ENCODE measurements at regions not wholly inside any gene's neighbourhood (a gene's known extent, or its start where the extent isn't known, plus 50 kb on each side); places are given as distances from the start of the nearest gene placed in this dataset.

- no peak for DNase-seq
These were observed 211.6 kb downstream of the ADAM29 start for GRCh38 chr4:175129797-175130196.

- DNase-seq = no peak
These were observed 221.0 kb downstream of the ADAM29 start for GRCh38 chr4:175139205-175139604.

- no peak for DNase-seq
These were observed 225.0 kb downstream of the ADAM29 start for GRCh38 chr4:175143116-175143515.

GRCh38 chr4:175146799-175147198 is 228.6 kb downstream of the ADAM29 start:
- DNase-seq = no peak

- no peak for DNase-seq
These were observed 229.1 kb downstream of the ADAM29 start for GRCh38 chr4:175147233-175147632.

GRCh38 chr4:175166020-175166419 is 247.9 kb downstream of the ADAM29 start:
- no peak for DNase-seq

GRCh38 chr4:175176710-175177109 is 258.6 kb downstream of the ADAM29 start:
- no peak for DNase-seq

DNA sequence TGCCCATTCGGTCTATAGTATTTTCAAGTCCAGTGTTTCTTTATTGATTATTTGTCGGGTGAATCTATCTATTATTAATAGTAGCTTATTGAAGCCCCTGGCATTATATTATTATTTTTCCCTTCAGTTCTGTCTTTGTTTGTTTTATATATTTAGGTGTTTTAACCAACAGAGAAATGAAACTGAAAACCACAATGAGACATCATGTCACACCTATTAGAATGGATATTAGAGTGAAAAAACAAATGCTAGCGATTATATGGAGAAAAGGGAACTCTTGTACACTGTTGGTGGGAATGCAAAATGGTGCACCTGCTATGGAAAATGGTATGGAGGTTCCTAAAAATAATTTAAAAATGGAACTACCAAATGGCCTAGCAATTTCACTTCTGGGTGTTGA is 272.5 kb downstream of the ADAM29 start:
- DNase-seq = no peak

DNA sequence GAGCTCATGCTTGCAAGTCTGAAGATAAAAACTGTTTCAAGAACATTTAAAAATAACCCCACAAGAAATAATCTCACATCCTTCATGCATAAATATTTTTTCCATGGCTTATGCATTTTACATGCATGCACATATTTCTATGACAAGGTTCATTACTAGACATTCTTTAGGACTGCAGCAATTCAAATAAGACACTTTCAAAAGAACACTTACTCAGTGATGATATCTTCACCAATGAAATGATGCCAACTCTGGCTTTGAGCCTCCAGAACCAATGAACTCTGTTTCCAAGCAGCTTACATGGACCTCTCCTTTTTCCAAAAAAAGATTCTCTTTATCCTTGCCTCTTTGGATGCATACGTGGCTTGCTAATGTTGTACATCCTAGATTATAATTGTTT is 279.9 kb downstream of the ADAM29 start:
- DNase-seq = no peak

DNA sequence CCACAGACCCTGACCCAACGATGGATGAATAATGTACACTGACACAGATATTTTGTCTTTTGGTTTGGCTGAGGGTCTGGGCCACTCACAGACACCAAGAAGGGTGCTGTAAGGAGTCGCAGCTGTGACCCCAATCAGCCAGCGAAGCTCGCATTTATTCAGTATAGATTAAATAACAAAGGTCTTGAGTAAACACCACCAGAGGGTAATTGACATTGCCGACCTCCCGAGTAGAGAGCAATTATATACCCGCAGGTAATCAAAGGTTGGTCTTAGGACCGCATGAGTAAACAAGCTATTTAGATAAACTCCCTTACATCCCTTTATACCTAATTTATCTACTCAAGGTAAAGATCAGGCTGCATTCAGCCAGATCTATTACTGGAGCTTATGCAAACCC is 297.1 kb downstream of the ADAM29 start:
- no peak for DNase-seq

GRCh38 chr4:175215657-175216056 is 297.5 kb downstream of the ADAM29 start:
- DNase-seq = no peak

DNA sequence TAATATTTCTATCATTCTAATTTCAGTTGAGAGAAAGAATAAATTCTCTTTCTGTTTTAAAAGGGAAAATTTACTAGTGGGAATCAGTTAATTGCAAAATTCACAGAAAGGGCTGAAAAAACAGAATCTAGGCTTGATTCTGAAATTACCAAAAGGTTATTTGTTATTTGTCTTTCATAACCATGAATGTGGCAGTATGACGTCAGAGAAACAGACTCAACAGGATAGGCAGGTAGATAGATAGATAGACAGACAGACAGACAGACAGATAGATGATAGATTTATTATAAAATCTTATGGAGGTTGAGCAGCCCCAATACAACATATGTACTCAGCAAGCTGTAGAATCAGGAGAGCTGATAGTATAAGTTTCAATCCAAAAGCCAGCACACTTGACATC is 311.0 kb downstream of the ADAM29 start:
- DNase-seq = no peak

- DNase-seq = no peak
These were observed 316.0 kb downstream of the ADAM29 start for GRCh38 chr4:175234162-175234561.

DNA sequence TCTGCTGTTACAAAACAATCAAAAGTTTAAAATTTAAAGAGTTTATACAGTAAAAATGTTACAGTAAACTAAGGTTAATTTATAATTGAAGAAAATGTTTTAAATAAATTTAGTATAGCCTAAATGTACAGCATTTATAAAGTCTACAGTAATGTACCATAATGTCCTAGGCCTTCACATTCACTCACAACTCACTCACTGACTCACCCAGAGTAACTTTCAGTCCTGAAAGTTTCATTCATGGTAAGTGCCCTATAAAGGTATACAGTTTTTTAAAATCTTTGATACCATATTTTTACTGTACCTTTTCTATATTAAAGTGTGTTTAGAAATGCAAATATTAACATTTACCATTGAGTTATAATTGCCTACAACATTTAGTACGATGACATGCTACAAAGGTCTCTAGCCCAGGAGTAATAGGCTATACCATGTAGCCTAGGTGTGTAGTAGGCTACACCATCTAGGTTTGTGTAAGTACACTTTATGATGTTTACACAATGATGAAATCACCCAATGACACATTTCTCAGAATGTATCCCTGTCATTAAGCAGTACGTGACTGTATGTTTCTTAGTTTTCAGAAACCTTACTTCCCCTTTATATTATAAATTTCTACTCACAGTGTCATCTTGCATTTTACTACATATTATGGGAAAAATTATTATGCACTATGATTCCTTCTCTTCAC is 320.8 kb downstream of the ADAM29 start:
- DNase-seq = no peak

GRCh38 chr4:175246941-175247340 is 328.8 kb downstream of the ADAM29 start:
- no peak for DNase-seq

- DNase-seq = no peak
These were observed 334.5 kb downstream of the ADAM29 start for GRCh38 chr4:175252642-175253041.

DNA sequence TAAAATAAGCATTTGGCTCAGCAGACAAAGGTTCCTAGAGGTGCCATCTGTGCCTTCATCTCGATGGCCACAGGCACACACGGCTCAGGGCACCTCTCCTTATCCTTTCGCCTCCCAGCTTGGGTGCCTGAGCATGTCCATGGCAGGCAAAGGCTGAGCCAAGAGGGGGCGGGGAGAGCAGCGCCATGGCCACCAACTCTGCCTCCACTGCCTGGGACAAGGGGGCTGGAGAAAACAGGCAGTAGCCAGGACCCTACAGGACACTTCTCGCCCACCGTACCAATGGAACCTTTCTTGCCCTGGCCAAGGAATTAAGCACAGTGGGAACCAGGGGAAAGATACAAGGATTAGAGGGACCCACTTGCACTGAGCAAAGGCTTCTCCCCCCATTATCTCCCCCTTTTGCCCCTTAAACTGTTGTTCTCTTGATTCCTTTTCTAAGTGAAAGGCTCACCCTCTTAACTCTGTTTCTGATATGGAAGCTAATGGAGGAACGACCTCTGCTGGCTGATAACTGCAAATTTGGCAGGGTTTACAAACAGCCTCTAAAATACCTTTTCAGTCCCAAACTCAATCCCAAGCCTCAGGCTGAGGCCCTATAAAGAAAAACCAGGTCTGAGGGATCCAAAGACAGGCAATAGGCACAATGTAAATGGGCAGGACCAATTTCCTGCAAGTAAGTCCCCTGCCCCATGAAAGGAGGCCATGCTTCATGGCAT is 335.2 kb downstream of the ADAM29 start:
- DNase-seq = no peak

DNA sequence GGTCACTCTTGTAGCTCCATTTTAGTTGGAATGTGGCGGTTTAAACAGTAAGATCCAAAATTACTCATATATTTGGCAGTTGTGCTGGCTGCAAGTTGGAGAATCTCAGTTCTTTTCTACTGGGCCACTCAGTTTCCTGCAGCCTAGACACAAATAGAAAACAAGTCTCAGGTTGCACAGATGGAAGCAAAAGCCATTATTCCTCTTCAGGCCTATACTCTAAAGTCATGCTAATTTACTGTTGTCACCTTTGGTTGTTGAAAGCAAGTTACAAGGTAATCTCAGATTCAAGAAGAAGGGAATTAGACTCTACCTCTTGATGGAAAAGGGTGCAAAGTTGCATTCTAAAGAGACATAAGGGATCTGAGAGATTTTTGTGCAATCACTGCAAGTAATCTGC is 345.4 kb downstream of the ADAM29 start:
- no peak for DNase-seq

DNA sequence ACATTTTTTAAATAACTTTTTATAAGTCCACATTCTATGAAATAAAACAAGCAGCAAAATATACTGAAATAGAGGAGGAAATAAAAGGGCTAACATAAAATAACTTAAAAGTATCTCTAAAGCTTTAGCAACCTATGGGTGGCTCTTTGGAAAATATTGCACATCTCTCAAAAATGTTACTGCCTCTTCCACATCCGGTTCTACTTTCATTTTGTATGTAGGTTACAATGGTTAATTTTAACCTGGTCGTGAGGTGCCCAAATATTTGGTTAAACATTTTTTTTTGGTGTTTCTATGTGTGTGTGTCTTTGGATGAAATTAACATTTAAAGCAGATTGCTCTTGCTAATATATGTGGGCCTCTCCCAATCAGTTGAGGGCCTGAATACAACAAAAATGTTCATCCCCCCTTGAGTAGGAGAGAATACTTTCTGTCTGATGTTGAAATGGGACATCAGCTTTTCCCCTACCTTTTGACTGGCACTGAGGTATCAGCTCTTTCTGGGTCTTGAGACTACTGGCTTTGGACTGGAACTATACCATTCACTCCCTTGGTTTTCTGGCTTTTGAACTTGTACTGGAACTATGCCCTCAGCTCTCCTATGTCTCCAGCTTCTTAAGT is 353.0 kb downstream of the ADAM29 start:
- no peak for DNase-seq

DNA sequence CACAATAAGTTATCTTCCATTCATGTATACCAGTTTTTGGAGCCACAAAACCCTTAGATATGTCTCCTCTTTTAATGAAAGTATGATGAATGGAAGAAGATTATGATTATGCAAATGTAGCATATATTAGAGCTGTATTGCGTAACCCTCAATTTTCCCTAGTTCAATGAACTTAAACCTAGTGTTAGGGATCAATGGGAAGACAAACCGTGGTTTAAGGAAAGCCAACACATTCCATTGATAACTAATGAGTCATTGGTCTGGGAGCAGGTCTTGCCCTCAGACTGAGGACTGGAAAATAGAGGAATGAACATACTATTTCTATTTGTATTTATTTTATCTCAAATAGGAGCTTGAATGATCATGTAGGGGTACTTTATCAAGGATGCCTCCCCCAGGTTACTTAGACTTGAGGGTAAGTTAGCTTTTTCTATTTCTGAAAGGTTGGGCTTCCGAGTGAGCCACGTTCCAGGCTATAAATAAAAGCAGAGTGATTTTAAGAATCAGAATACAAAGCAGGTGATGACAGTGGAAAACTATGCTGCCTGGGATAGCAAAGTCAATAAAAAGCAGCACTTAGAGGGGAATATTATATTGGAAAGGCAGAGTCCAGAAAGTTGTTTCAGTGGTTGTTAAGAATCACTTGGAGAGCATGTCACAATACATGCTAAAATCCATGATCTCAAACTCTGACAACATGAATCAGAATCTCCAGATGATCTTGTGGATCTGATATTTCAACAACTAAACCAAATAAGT is 356.0 kb downstream of the ADAM29 start:
- DNase-seq = no peak

DNA sequence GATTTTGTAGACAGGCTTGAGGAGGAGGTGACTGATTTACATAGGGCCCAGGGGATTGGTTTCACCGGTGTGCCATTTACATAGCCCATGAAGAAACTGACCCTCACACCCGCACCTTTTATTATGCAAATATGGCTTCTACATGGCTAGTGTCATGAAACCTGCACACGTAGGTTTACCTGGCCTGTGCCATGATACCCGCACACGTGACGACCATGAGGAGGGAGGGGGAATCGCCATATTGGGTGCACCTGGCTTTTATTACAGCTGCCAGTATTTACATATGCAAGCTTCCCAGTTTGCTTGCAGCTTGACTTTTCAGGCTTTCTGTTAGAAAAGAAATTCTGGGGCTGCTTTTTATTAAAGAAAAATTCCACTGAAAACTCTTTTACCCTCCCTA is 359.7 kb downstream of the ADAM29 start:
- no peak for DNase-seq

- DNase-seq = no peak
These were observed 362.0 kb downstream of the ADAM29 start for GRCh38 chr4:175280153-175280552.

DNA sequence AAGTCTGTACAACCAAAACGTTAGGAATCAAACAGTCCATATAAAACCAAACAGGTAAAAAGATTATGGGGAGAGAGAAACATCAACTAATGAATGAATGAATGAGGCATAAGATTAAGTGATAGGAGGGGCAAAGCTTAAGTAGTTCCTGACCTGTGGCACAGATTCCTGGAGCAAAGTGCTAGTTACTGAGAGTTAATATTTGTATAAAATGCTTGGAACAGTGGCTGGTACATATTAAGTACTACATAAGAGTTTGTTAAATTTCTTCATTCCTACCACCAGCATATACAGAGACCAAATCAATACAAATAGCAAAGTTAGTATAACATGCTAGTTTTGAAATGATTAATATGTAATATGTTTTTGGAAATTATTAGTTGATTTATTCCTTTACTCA is 363.7 kb downstream of the ADAM29 start:
- no peak for DNase-seq

DNA sequence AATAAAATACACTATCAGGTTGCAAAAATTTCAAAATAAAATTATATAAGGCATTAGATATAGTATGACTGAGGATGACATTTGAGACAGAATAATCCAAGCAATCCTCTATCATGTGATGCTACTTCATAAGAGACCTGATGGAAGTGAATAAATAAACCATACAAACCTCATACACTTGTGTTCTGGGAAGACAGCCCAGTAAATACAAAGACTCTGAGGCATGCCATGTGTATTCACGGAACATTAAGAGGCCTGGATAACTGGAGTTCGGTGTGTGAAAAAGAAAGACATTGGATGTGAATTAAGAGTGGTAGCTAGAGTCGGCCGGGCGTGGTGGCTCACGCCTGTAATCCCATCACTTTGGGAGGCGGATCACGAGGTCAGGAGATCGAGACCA is 364.2 kb downstream of the ADAM29 start:
- DNase-seq = no peak

Data from hippocampal formation (tissue), 2 donors.